ENCODE measurements at regions not wholly inside any gene's neighbourhood (a gene's known extent, or its start where the extent isn't known, plus 50 kb on each side); places are given as distances from the start of the nearest gene placed in this dataset.

- no peaks in the 10 kb centered on the region for H4K20me1 ChIP-seq (ENCODE audit: control insufficient read depth, extremely low read depth, insufficient read depth, low read length)
- peaks cover 3% of the 10 kb centered on the region for H3K4me1 ChIP-seq (ENCODE audit: control insufficient read depth, extremely low read depth, insufficient read depth, low read length)
- H3K27me3 ChIP-seq (ENCODE audit: control insufficient read depth, insufficient read depth, low read length): no peaks in the 10 kb centered on the region
- H3K4me2 ChIP-seq (ENCODE audit: extremely low read depth, insufficient read depth, low read length): no peak overlapping the region
- H3K9ac ChIP-seq (ENCODE audit: insufficient read depth, low read length): no peak overlapping the region
- no peak for DNase-seq (ENCODE audit: low read depth in 2 of 2)
- no peak overlapping the region for H2AFZ ChIP-seq (ENCODE audit: low read length)
- no peaks in the 10 kb centered on the region for H3K9me3 ChIP-seq (ENCODE audit: control insufficient read depth, insufficient read depth, low read depth, low read length)
- H3K79me2 ChIP-seq (ENCODE audit: control insufficient read depth, insufficient read depth, low read length): no peaks in the 10 kb centered on the region
- H3K4me3 ChIP-seq (replicated peaks in 1 of 4; ENCODE audit: control extremely low read depth in 1 of 4, insufficient read depth in 1 of 4, low read depth in 3 of 4, low read length in 4 of 4): no peak overlapping the region
- H3K36me3 ChIP-seq (ENCODE audit: control insufficient read depth, insufficient read depth, low read length): no peaks in the 10 kb centered on the region
- TF ChIP-seq, protein P1, sequence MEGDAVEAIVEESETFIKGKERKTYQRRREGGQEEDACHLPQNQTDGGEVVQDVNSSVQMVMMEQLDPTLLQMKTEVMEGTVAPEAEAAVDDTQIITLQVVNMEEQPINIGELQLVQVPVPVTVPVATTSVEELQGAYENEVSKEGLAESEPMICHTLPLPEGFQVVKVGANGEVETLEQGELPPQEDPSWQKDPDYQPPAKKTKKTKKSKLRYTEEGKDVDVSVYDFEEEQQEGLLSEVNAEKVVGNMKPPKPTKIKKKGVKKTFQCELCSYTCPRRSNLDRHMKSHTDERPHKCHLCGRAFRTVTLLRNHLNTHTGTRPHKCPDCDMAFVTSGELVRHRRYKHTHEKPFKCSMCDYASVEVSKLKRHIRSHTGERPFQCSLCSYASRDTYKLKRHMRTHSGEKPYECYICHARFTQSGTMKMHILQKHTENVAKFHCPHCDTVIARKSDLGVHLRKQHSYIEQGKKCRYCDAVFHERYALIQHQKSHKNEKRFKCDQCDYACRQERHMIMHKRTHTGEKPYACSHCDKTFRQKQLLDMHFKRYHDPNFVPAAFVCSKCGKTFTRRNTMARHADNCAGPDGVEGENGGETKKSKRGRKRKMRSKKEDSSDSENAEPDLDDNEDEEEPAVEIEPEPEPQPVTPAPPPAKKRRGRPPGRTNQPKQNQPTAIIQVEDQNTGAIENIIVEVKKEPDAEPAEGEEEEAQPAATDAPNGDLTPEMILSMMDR (conservative IDR thresholded peaks at IDR 0.05 in 1 of 2, IDR thresholded peaks at IDR 0.05 in 1 of 2; ENCODE audit: low read depth in 1 of 2, low read length in 2 of 2): no peak
- no peak for TF ChIP-seq EZH2 (IDR thresholded peaks at IDR 0.05; ENCODE audit: low read length, missing control alignments)
- H3K27ac ChIP-seq (ENCODE audit: insufficient read depth, low read length): no peak overlapping the region
Observed at GRCh38 chr1:55320891-55321290, 105.7 kb upstream of the USP24 start.

- no peak overlapping the region for H3K9ac ChIP-seq (ENCODE audit: insufficient read depth, low read length)
- no peaks in the 10 kb centered on the region for H3K79me2 ChIP-seq (ENCODE audit: control insufficient read depth, insufficient read depth, low read length)
- H3K36me3 ChIP-seq (ENCODE audit: control insufficient read depth, insufficient read depth, low read length): no peaks in the 10 kb centered on the region
- no peak for TF ChIP-seq EZH2 (IDR thresholded peaks at IDR 0.05; ENCODE audit: low read length, missing control alignments)
- TF ChIP-seq, protein P1 (conservative IDR thresholded peaks at IDR 0.05 in 1 of 2, IDR thresholded peaks at IDR 0.05 in 1 of 2; ENCODE audit: low read depth in 1 of 2, low read length in 2 of 2): no peak
- no peak overlapping the region for H2AFZ ChIP-seq (ENCODE audit: low read length)
- H3K27ac ChIP-seq (ENCODE audit: insufficient read depth, low read length): no peak overlapping the region
- no peaks in the 10 kb centered on the region for H4K20me1 ChIP-seq (ENCODE audit: control insufficient read depth, extremely low read depth, insufficient read depth, low read length)
- H3K27me3 ChIP-seq (ENCODE audit: control insufficient read depth, insufficient read depth, low read length): no peaks in the 10 kb centered on the region
- H3K4me2 ChIP-seq (ENCODE audit: extremely low read depth, insufficient read depth, low read length): no peak overlapping the region
- no peak overlapping the region for H3K4me3 ChIP-seq (replicated peaks in 1 of 4; ENCODE audit: control extremely low read depth in 1 of 4, insufficient read depth in 1 of 4, low read depth in 3 of 4, low read length in 4 of 4)
- DNase-seq (ENCODE audit: low read depth in 2 of 2): peak; percentile 39 to 63
- H3K4me1 ChIP-seq (ENCODE audit: control insufficient read depth, extremely low read depth, insufficient read depth, low read length): peaks cover 3% of the 10 kb centered on the region
- H3K9me3 ChIP-seq (ENCODE audit: control insufficient read depth, insufficient read depth, low read depth, low read length): no peaks in the 10 kb centered on the region
Observed at GRCh38 chr1:55318116-55318817, 103.1 kb upstream of the USP24 start.

DNA sequence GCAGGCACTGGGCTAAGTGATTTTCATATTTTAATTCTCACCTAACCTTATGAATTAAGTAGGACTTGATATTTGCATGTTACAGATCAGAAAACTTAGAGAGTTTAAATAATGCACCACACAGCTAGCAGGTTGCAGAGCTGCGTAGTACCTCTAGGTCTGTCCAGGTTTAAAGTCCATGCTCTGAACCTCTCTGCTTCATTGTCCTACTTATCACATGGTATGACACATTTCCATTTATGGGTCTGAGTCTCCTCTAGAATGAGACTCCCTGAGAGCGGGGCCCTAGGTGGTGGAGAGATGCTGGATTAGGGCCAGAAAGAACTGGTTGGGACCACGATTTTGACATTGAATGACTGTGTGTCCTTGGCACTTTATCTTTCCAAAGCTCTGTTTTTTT lies 102.5 kb upstream of the USP24 start:
- H3K4me1 ChIP-seq (ENCODE audit: control insufficient read depth, extremely low read depth, insufficient read depth, low read length): peaks cover 3% of the 10 kb centered on the region
- no peak overlapping the region for H3K27ac ChIP-seq (ENCODE audit: insufficient read depth, low read length)
- DNase-seq (ENCODE audit: low read depth in 2 of 2): no peak
- H4K20me1 ChIP-seq (ENCODE audit: control insufficient read depth, extremely low read depth, insufficient read depth, low read length): no peaks in the 10 kb centered on the region
- no peaks in the 10 kb centered on the region for H3K36me3 ChIP-seq (ENCODE audit: control insufficient read depth, insufficient read depth, low read length)
- no peaks in the 10 kb centered on the region for H3K9me3 ChIP-seq (ENCODE audit: control insufficient read depth, insufficient read depth, low read depth, low read length)
- no peak overlapping the region for H3K4me2 ChIP-seq (ENCODE audit: extremely low read depth, insufficient read depth, low read length)
- TF ChIP-seq, protein P1 (conservative IDR thresholded peaks at IDR 0.05 in 1 of 2, IDR thresholded peaks at IDR 0.05 in 1 of 2; ENCODE audit: low read depth in 1 of 2, low read length in 2 of 2): no peak
- TF ChIP-seq EZH2 (IDR thresholded peaks at IDR 0.05; ENCODE audit: low read length, missing control alignments): no peak
- H3K27me3 ChIP-seq (ENCODE audit: control insufficient read depth, insufficient read depth, low read length): no peaks in the 10 kb centered on the region
- H3K79me2 ChIP-seq (ENCODE audit: control insufficient read depth, insufficient read depth, low read length): no peaks in the 10 kb centered on the region
- H3K9ac ChIP-seq (ENCODE audit: insufficient read depth, low read length): no peak overlapping the region
- no peak overlapping the region for H2AFZ ChIP-seq (ENCODE audit: low read length)
- no peak overlapping the region for H3K4me3 ChIP-seq (replicated peaks in 1 of 4; ENCODE audit: control extremely low read depth in 1 of 4, insufficient read depth in 1 of 4, low read depth in 3 of 4, low read length in 4 of 4)
